T-helper 1 cell treated with Interleukin-12 subunit alpha and Interleukin-12 subunit beta and Interleukin-4 antibody, amounts not matched to agents 30 ng/mL and 1 ng/mL, for 36 hours (primary cell): ENCODE measurements at regions not wholly inside any gene's neighbourhood (a gene's known extent, or its start where the extent isn't known, plus 50 kb on each side); places are given as distances from the start of the nearest gene placed in this dataset.

ENCODE experiments used
- intact Hi-C: fragments of 100-400 bp; cut with micrococcal nuclease; formaldehyde crosslinking; loops from one replicate; pipeline ENCODE4 v1.15.1; 2024

- intact Hi-C loops = no loop called here
Observed at GRCh38 chr1:101664726-101665125, 332.0 kb downstream of the OLFM3 start.

DNA sequence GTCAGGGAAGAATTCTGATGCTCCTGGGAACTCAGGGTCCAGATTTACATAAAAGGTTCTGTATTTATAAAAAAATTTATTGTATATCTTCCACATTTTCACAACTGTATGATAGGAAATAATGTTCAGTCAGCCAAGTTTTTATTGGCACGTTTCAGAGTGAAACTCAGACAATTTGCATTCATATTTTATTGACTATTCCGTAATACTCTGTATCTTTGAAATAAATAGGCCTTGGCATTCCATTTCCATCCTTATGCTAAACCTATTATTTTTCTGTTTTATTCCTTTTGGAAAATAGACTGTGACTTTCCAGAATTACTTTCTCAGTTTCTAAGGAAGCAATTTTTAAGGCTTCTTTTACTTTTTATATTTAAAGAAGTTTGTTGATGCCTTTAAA, 329.0 kb downstream of the OLFM3 start:
- intact Hi-C loops = no loop called here

DNA sequence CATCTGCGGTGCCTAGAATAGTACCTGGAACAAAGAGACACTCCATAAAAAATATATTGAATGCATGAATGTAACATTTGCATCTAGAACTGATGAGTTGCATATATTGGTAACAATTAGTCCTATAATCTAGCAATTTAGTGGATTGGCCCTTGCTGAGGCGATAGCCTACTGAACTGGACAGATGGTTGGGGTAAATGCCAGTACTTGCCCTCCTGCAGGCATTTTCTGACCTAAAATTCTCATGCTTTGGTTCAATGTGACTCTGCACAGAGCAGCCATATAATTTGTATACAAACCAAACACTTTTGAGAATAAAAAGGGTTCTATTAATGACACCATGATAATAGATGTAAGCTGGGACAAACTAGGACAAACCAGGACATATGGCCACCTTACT, 313.6 kb downstream of the OLFM3 start:
- intact Hi-C loops = no loop called here

DNA sequence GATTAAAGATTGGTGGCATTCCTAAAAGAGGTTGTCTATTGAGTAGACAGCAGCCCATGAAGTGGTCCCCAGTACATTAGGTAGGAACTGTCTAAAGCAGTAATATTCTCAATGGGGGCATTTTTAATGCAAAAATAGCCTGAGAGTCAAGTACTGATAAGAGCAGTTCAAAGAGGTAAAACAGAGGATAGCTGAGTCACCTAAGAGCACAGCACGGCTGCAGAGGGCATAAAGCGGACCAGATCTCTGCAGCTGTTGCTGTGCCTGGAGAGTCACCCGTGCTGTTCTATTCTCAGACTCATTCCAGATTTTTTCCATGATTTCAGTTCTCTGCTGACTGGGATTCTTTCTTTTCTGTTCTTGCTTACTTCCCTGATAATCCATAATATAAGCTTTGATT, 313.2 kb downstream of the OLFM3 start:
- intact Hi-C loops = no loop called here

GRCh38 chr1:101697072-101697471, 299.7 kb downstream of the OLFM3 start:
- intact Hi-C loops = no loop called here

DNA sequence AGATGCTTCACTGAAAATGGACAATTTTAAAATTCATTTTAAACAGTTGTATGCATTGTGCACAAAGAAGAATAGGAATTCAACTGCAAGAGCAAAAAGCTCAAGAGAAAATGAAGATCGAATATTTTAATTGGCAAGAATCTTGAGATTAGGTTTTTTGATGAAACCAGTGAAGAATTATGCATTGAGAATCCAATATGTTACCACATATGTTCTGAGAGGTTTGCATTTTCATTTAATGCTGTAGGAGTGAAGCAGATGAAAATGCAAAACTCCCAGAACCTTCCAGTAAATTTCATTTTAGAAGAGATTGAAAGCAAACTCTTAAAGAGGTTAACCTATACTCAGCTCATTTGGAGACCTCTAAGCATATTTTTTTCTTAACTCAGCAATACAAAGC, 298.0 kb downstream of the OLFM3 start:
- intact Hi-C loops = no loop called here

DNA sequence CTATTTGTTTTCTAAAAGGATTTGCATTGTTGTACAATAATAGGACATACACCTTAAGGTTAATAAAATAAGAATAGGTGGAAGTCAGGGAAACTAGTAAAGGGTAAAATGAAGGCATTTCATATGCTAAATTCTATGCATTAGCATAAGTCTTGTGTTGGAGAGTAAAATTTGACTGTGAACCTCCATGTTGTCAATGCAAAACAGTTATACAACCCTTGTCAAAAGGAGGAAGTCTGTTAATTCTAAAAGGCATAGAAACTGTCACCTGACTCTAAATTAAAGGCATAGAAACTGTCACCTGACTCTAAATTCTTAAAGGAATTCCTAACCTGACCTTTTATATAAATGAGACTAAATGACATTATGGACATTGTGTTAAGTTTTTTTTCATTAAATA, 291.8 kb downstream of the OLFM3 start:
- intact Hi-C loops = no loop called here

- intact Hi-C loops = no loop called here
Observed at GRCh38 chr1:101706366-101706765, 290.4 kb downstream of the OLFM3 start.

DNA sequence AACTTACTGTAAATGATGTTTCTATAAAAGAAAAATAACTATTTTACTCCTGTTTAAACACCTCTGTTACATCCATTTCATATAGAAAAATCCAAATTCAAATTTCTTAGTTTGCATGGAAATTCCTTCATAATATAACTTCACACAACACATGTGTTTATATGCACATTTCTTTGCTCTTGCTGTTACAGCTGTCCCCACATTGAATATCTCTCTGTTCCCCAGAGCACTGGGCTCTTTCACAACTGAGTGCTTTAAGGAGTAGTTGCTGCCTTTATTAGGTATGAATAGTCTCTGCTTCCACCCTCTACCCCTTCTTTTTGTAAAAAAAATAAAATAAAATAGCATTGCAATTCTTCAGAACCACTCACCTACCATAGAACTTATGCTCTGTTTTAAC, 287.0 kb downstream of the OLFM3 start:
- intact Hi-C loops = no loop called here

DNA sequence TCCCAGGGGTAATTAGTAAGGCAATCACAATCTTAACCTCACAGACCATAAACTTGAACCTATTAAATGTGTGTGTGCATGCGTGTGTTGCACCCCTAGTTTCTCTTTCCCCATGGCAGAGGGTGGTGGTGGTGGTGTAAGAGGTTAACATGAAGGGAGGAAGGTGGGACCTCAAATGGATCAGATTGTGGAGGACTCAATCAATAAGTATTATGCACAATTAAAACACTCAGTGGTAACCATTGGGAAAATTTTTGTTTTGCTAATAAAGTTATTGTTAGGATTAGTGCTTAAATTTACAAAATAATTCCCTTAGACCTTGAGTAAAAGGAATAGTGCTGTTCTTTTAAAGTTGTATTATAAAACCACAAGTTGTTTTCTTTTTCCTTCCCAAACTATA, 283.0 kb downstream of the OLFM3 start:
- intact Hi-C loops = no loop called here

DNA sequence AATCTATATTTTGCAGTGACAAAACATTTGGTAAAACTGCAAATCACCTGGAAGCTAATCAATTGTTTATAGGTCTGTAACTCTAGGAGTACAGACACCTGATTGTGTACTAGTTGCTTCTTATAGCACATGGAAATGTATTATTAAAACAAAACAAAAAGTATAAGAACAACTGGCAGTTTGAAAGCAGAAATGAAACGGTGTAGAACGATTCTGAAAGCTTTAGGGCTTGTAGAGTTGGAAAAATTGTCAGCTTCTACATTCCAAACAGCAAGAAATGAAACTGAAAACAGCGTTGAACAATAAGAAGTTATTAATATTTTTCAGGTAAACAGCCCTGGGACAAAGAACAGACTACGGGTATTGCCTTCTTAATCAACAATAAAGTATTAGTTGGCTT, 273.3 kb downstream of the OLFM3 start:
- intact Hi-C loops = no loop called here

- intact Hi-C loops = no loop called here
Observed at GRCh38 chr1:101728029-101728428, 268.7 kb downstream of the OLFM3 start.

- intact Hi-C loops = no loop called here
Observed at GRCh38 chr1:101730559-101730958, 266.2 kb downstream of the OLFM3 start.

DNA sequence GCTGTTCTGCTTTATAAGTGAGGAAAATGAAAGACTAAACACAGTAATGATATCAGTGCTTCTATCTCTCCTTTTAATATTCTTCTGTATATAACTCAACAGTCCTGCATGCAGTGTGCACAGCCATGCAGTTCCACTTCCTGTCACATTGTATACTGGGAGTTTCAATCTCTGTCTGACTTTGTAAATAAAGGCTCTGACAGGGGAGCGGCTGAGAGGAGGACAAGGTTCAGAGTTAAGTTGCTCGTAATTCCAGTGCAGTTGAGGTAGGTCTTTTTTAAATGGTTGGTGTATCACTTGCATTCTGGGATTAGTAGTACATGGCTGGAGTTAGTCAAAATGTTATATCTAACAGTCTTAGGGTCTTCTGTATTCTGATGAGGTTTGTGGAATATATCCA, 264.5 kb downstream of the OLFM3 start:
- intact Hi-C loops = no loop called here

GRCh38 chr1:101733340-101733739, 263.4 kb downstream of the OLFM3 start:
- intact Hi-C loops = no loop called here

GRCh38 chr1:101738475-101738874, 258.3 kb downstream of the OLFM3 start:
- intact Hi-C loops = no loop called here

GRCh38 chr1:101739146-101739545, 257.6 kb downstream of the OLFM3 start:
- intact Hi-C loops = no loop called here

- intact Hi-C loops = no loop called here
Observed at GRCh38 chr1:101739826-101740330, 256.8 kb downstream of the OLFM3 start.

DNA sequence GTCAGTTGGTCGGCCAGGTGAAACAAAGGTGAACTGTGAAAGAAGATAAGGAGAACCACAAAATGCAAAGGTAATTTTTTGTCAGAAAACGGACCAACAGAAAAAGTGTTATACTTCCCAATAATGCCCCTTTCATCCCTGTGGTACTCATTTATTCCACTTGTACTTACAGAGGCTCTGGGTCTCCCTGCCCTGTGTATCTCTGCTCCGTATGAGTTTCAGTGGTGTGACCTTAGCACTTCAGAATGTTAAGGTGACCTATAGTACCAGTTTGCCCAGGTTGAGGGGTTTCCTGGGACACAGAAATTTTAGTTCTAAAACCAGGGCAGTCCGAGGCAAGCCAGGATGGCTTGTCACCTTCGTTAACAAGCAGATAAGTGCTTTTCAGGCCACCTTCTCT, 254.8 kb downstream of the OLFM3 start:
- intact Hi-C loops = no loop called here

DNA sequence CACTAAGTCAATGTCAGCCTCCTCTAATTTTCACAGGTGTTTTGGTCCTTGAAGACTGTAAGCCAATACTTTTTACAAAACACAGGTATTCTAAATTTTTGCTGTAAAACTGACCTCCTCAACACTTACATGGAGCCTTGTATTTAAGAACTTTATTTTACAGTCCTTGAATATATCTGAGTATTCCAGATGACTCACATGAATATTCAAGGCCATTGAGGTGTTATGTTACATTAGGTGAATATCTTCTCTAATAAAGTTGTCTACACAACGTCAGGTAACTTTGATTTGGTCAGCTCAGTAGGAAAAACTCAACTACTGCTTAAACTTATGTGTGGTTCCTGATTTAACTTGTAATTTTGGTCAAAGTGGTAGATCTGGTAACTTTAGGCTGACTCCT, 254.2 kb downstream of the OLFM3 start:
- intact Hi-C loops = no loop called here

DNA sequence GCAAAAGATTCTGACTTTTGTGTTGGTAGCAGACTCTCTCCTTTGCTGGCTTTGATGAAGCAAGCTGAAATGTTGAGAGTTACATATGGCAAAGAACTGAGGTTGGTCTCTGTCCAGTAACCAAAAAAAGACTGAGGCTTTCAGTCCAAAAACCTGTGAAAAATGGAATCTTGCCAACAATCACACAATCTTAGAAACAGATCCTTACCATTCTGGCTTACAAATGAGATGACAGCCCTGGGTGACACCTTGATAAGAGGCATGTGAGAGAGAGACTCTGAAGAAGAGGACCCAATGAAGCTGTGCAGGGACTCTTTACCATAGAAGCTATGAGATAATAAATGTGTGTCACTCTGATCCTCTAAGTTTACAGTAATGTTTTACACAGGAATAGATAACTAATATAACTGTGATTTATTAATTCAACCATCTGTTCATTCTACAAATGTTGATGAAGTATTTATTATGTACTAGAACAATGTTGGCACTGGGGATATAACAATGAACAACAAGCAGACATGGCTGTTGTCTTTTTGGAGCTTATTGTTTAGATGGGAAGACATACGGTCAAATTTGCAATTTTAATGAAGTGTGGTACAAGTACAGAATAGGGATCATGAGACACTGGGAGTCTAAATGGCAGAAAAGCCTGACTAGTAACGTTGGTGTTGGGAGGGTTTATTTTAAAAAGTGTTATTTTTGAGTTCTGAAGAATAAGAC, 251.0 kb downstream of the OLFM3 start:
- intact Hi-C loops = no loop called here

- intact Hi-C loops = no loop called here
Observed at GRCh38 chr1:101748077-101748476, 248.6 kb downstream of the OLFM3 start.
